Activated CD4-positive, alpha-beta memory T cell treated with anti-CD3 and anti-CD28 coated beads, Interleukin-2, amount 10 ng/mL, durations not matched to agents 7 days and 5 days (primary cell): ENCODE measurements at regions not wholly inside any gene's neighbourhood (a gene's known extent, or its start where the extent isn't known, plus 50 kb on each side); places are given as distances from the start of the nearest gene placed in this dataset.

ENCODE experiments used
- CTCF ChIA-PET: fragments of 350-600 bp; sonication (Branson Sonifier 250); formaldehyde crosslinking; loops from one replicate; lab custom pipeline; 2021; ENCODE audit warnings: antibody characterized with exemption, inconsistent platforms; lab: Charles Lee
- POLR2A ChIA-PET: fragments of 350-600 bp; sonication (Branson Sonifier 250); formaldehyde crosslinking; loops from one replicate; lab custom pipeline; 2021; ENCODE audit warnings: antibody characterized with exemption; lab: Charles Lee
- DNase-seq: peaks from one replicate; pipeline ENCODE4 v3.0.0-alpha.2; 2020
- H3K27ac Mint-ChIP-seq: one replicate; pipeline ENCODE4 v1.8.0; 2021; ENCODE audit warnings: mild to moderate bottlenecking, mixed read lengths
- H3K27me3 Mint-ChIP-seq: one replicate; pipeline ENCODE4 v1.8.0; 2021; ENCODE audit warnings: mixed read lengths
- H3K36me3 Mint-ChIP-seq: one replicate; pipeline ENCODE4 v1.8.0; 2021; ENCODE audit warnings: low read depth, mixed read lengths
- H3K4me1 Mint-ChIP-seq: one replicate; pipeline ENCODE4 v1.8.0; 2021; ENCODE audit warnings: mixed read lengths
- H3K4me3 Mint-ChIP-seq: one replicate; pipeline ENCODE4 v1.8.0; 2021; ENCODE audit warnings: mild to moderate bottlenecking, mixed read lengths
- H3K9me3 Mint-ChIP-seq: one replicate; pipeline ENCODE4 v1.8.0; 2021; ENCODE audit warnings: mixed read lengths

- no peak overlapping the region for H3K27ac Mint-ChIP-seq
- POLR2A ChIA-PET: no interaction called here
- no peaks in the 10 kb centered on the region for H3K27me3 Mint-ChIP-seq
- H3K4me1 Mint-ChIP-seq: no peaks in the 10 kb centered on the region
- no peaks in the 10 kb centered on the region for H3K9me3 Mint-ChIP-seq
- CTCF ChIA-PET: no interaction called here
- no peaks in the 10 kb centered on the region for H3K36me3 Mint-ChIP-seq
- H3K4me3 Mint-ChIP-seq: no peak overlapping the region
- DNase-seq: no peak
Observed at GRCh38 chr4:36841583-36842326, 402.8 kb upstream of the NWD2 start.

- H3K27me3 Mint-ChIP-seq: no peaks in the 10 kb centered on the region
- ChIA-PET CTCF (no interaction called here), POLR2A (no interaction called here)
- no peak for DNase-seq
- H3K4me1 Mint-ChIP-seq: no peaks in the 10 kb centered on the region
- H3K9me3 Mint-ChIP-seq: no peaks in the 10 kb centered on the region
- no peak overlapping the region for H3K27ac Mint-ChIP-seq
- H3K36me3 Mint-ChIP-seq: no peaks in the 10 kb centered on the region
- no peak overlapping the region for H3K4me3 Mint-ChIP-seq
Observed at GRCh38 chr4:36844448-36844847, 400.1 kb upstream of the NWD2 start.

GRCh38 chr4:36852856-36853255 lies 391.7 kb upstream of the NWD2 start:
- Mint-ChIP-seq H3K36me3 (no peaks in the 10 kb centered on the region), H3K4me3 (no peak overlapping the region), H3K9me3 (no peaks in the 10 kb centered on the region), H3K27ac (no peak overlapping the region), H3K4me1 (no peaks in the 10 kb centered on the region), H3K27me3 (no peaks in the 10 kb centered on the region)
- no peak for DNase-seq
- POLR2A ChIA-PET: no interaction called here
- CTCF ChIA-PET: no interaction called here

GRCh38 chr4:36854554-36854953 lies 390.0 kb upstream of the NWD2 start:
- Mint-ChIP-seq H3K27me3 (no peaks in the 10 kb centered on the region), H3K36me3 (no peaks in the 10 kb centered on the region), H3K27ac (no peak overlapping the region), H3K4me1 (no peaks in the 10 kb centered on the region), H3K4me3 (no peak overlapping the region), H3K9me3 (no peaks in the 10 kb centered on the region)
- POLR2A ChIA-PET: no interaction called here
- no peak for DNase-seq
- CTCF ChIA-PET: no interaction called here

GRCh38 chr4:36863601-36864000 lies 380.9 kb upstream of the NWD2 start:
- ChIA-PET CTCF (no interaction called here), POLR2A (no interaction called here)
- no peak overlapping the region for H3K27ac Mint-ChIP-seq
- H3K4me3 Mint-ChIP-seq: no peak overlapping the region
- H3K36me3 Mint-ChIP-seq: no peaks in the 10 kb centered on the region
- H3K27me3 Mint-ChIP-seq: no peaks in the 10 kb centered on the region
- H3K9me3 Mint-ChIP-seq: no peaks in the 10 kb centered on the region
- DNase-seq: no peak
- H3K4me1 Mint-ChIP-seq: no peaks in the 10 kb centered on the region

- no peak overlapping the region for H3K27ac Mint-ChIP-seq
- H3K4me1 Mint-ChIP-seq: no peaks in the 10 kb centered on the region
- no peak for DNase-seq
- CTCF ChIA-PET: no interaction called here
- no peak overlapping the region for H3K4me3 Mint-ChIP-seq
- H3K27me3 Mint-ChIP-seq: no peaks in the 10 kb centered on the region
- H3K36me3 Mint-ChIP-seq: no peaks in the 10 kb centered on the region
- POLR2A ChIA-PET: no interaction called here
- no peaks in the 10 kb centered on the region for H3K9me3 Mint-ChIP-seq
Observed at GRCh38 chr4:36870121-36870520, 374.4 kb upstream of the NWD2 start.

GRCh38 chr4:36872679-36873078 lies 371.9 kb upstream of the NWD2 start:
- POLR2A ChIA-PET: no interaction called here
- no peak overlapping the region for H3K27ac Mint-ChIP-seq
- H3K9me3 Mint-ChIP-seq: no peaks in the 10 kb centered on the region

GRCh38 chr4:36884151-36884550 lies 360.4 kb upstream of the NWD2 start:
- POLR2A ChIA-PET: no interaction called here
- CTCF ChIA-PET: no interaction called here
- H3K9me3 Mint-ChIP-seq: no peaks in the 10 kb centered on the region

More at GRCh38 chr4:36872679-36873078, 371.9 kb upstream of the NWD2 start:
- CTCF ChIA-PET: no interaction called here
- no peaks in the 10 kb centered on the region for H3K27me3 Mint-ChIP-seq
- H3K4me1 Mint-ChIP-seq: no peaks in the 10 kb centered on the region
- no peak for DNase-seq
- no peaks in the 10 kb centered on the region for H3K36me3 Mint-ChIP-seq
- H3K4me3 Mint-ChIP-seq: no peak overlapping the region

GRCh38 chr4:36891971-36892370 lies 352.6 kb upstream of the NWD2 start:
- no peaks in the 10 kb centered on the region for H3K4me1 Mint-ChIP-seq
- ChIA-PET CTCF (no interaction called here), POLR2A (no interaction called here)
- no peak for DNase-seq
- peaks cover 2% of the 10 kb centered on the region for H3K27me3 Mint-ChIP-seq
- no peaks in the 10 kb centered on the region for H3K9me3 Mint-ChIP-seq
- no peaks in the 10 kb centered on the region for H3K36me3 Mint-ChIP-seq
- no peak overlapping the region for H3K4me3 Mint-ChIP-seq
- H3K27ac Mint-ChIP-seq: no peak overlapping the region

More at GRCh38 chr4:36884151-36884550, 360.4 kb upstream of the NWD2 start:
- Mint-ChIP-seq H3K27ac (no peak overlapping the region), H3K36me3 (no peaks in the 10 kb centered on the region), H3K27me3 (peaks cover 2% of the 10 kb centered on the region), H3K4me3 (no peak overlapping the region), H3K4me1 (no peaks in the 10 kb centered on the region)
- no peak for DNase-seq

GRCh38 chr4:36900446-36900987 lies 344.0 kb upstream of the NWD2 start:
- no peak overlapping the region for H3K4me3 Mint-ChIP-seq
- ChIA-PET CTCF (interaction anchor here (0.5 kb wide), 1 partner anchor 1110 kb away, joined by 4 read pairs; no protein-coding TSS in a partner anchor), POLR2A (no interaction called here)
- H3K9me3 Mint-ChIP-seq: no peaks in the 10 kb centered on the region
- no peaks in the 10 kb centered on the region for H3K27me3 Mint-ChIP-seq
- H3K4me1 Mint-ChIP-seq: no peaks in the 10 kb centered on the region
- no peak for DNase-seq
- H3K27ac Mint-ChIP-seq: no peak overlapping the region
- no peaks in the 10 kb centered on the region for H3K36me3 Mint-ChIP-seq

GRCh38 chr4:36904823-36905222 lies 339.7 kb upstream of the NWD2 start:
- no peak for DNase-seq
- CTCF ChIA-PET: no interaction called here
- Mint-ChIP-seq H3K9me3 (no peaks in the 10 kb centered on the region), H3K4me1 (no peaks in the 10 kb centered on the region), H3K36me3 (no peaks in the 10 kb centered on the region), H3K27ac (no peak overlapping the region), H3K4me3 (no peak overlapping the region), H3K27me3 (no peaks in the 10 kb centered on the region)
- POLR2A ChIA-PET: no interaction called here

GRCh38 chr4:36914106-36914505 lies 330.4 kb upstream of the NWD2 start:
- ChIA-PET POLR2A (no interaction called here), CTCF (no interaction called here)
- Mint-ChIP-seq H3K27ac (no peak overlapping the region), H3K4me3 (no peak overlapping the region), H3K36me3 (no peaks in the 10 kb centered on the region), H3K4me1 (no peaks in the 10 kb centered on the region), H3K9me3 (no peaks in the 10 kb centered on the region), H3K27me3 (no peaks in the 10 kb centered on the region)
- DNase-seq: no peak

- Mint-ChIP-seq H3K4me3 (no peak overlapping the region), H3K4me1 (no peaks in the 10 kb centered on the region), H3K36me3 (no peaks in the 10 kb centered on the region), H3K27me3 (no peaks in the 10 kb centered on the region), H3K27ac (no peak overlapping the region), H3K9me3 (no peaks in the 10 kb centered on the region)
- no peak for DNase-seq
- ChIA-PET CTCF (no interaction called here), POLR2A (no interaction called here)
Observed at GRCh38 chr4:36915717-36916116, 328.8 kb upstream of the NWD2 start.

GRCh38 chr4:36917413-36917812 lies 327.1 kb upstream of the NWD2 start:
- Mint-ChIP-seq H3K27me3 (no peaks in the 10 kb centered on the region), H3K4me3 (no peak overlapping the region), H3K36me3 (no peaks in the 10 kb centered on the region), H3K4me1 (no peaks in the 10 kb centered on the region), H3K9me3 (no peaks in the 10 kb centered on the region), H3K27ac (no peak overlapping the region)
- DNase-seq: no peak
- CTCF ChIA-PET: no interaction called here
- POLR2A ChIA-PET: no interaction called here
